ENCODE measurements at regions not wholly inside any gene's neighbourhood (a gene's known extent, or its start where the extent isn't known, plus 50 kb on each side); places are given as distances from the start of the nearest gene placed in this dataset.

- ChIA-PET CTCF (no interaction called here), RAD21 (ENCODE audit: unreplicated experiment) (no interaction called here), POLR2A (no interaction called here), SMC1A (ENCODE audit: uncharacterized antibody, unreplicated experiment) (interaction anchor here (1.2 kb wide), 1 partner anchor 40 kb away, joined by 7 read pairs; no protein-coding TSS in a partner anchor)
- WGBS (ENCODE audit: insufficient coverage, insufficient replicate concordance, low lambda C conversion rate, missing lambda C conversion rate), result 27% methylated on average over 3 of the region's 3 CpGs
- ATAC-seq, result no peak
- no peaks in the 10 kb centered on the region for H3K9me3 ChIP-seq (replicated peaks; ENCODE audit: control insufficient read depth, insufficient read depth, low read length)
- H4K20me1 ChIP-seq (ENCODE audit: control insufficient read depth, insufficient read depth), result no peaks in the 10 kb centered on the region
- intact Hi-C loops (cut with micrococcal nuclease; ENCODE audit: unreplicated experiment), result no loop called here
- BruUV-seq (replicated peaks), result no TSS peak
- FAIRE-seq, result no peak
- H3K4me1 ChIP-seq (ENCODE audit: control insufficient read depth, insufficient read depth, low read length), result no peaks in the 10 kb centered on the region
- H3K27ac ChIP-seq (ENCODE audit: control insufficient read depth, insufficient read depth), result no peak overlapping the region
- no peak overlapping the region for H3K4me2 ChIP-seq (ENCODE audit: control insufficient read depth, insufficient read depth)
- no peak overlapping the region for H2AFZ ChIP-seq (ENCODE audit: control insufficient read depth, low read depth, low read length)
- H3K79me2 ChIP-seq (ENCODE audit: control insufficient read depth, insufficient read depth, low read length), result no peaks in the 10 kb centered on the region
- no peaks in the 10 kb centered on the region for H3K27me3 ChIP-seq (replicated peaks in 1 of 2; ENCODE audit: control insufficient read depth in 2 of 2, insufficient read depth in 2 of 2, low read length in 1 of 2)
- no peaks in the 10 kb centered on the region for H3K36me3 ChIP-seq (ENCODE audit: control insufficient read depth in 2 of 2, insufficient read depth in 2 of 2, low read length in 1 of 2)
- H3K4me3 ChIP-seq, result no peak overlapping the region
- H3K9ac ChIP-seq (ENCODE audit: control insufficient read depth, insufficient read depth, low read length), result no peak overlapping the region
- TF ChIP-seq CTCF (IDR thresholded peaks at IDR 0.05 in 2 of 3, conservative IDR thresholded peaks at IDR 0.05 in 1 of 3; ENCODE audit: control insufficient read depth in 2 of 3, extremely low read depth in 1 of 3, insufficient read depth in 1 of 3, low read depth in 3 of 3, low read length in 3 of 3) (no peak), KDM1A (IDR thresholded peaks at IDR 0.05; ENCODE audit: borderline replicate concordance) (no peak), NR2C1 (IDR thresholded peaks at IDR 0.05) (no peak), MYC (IDR thresholded peaks at IDR 0.05; ENCODE audit: insufficient read depth, insufficient read length, insufficient replicate concordance, low read length, severe bottlenecking) (no peak), ZSCAN29 (IDR thresholded peaks at IDR 0.05) (no peak), WRNIP1 (IDR thresholded peaks at IDR 0.05; ENCODE audit: borderline replicate concordance, low read depth, low read length) (no peak), GATAD2B (conservative IDR thresholded peaks at IDR 0.05; ENCODE audit: low read depth) (no peak), IRF4 (IDR thresholded peaks at IDR 0.05; ENCODE audit: low read depth, low read length) (no peak), NKRF (conservative IDR thresholded peaks at IDR 0.05) (no peak), EZH2 (IDR thresholded peaks at IDR 0.05; ENCODE audit: borderline replicate concordance, control insufficient read depth, low read depth, low read length) (no peak), LARP7 (IDR thresholded peaks at IDR 0.05) (no peak), NR2C2 (IDR thresholded peaks at IDR 0.05; ENCODE audit: borderline replicate concordance, control insufficient read depth, insufficient read length, low read depth) (no peak), ZBTB40 (IDR thresholded peaks at IDR 0.05; ENCODE audit: borderline replicate concordance) (no peak), HDAC6 (IDR thresholded peaks at IDR 0.05; ENCODE audit: unreplicated experiment) (no peak), HDAC2 (IDR thresholded peaks at IDR 0.05) (no peak)
- DNase-seq (ENCODE audit: low read depth, low spot score), result no peak
- in situ Hi-C loops (cut with MboI), result no loop called here
Observed at GRCh38 chr2:5076599-5076998, 615.6 kb upstream of the SOX11 start.

Measured in GM12878 (cell line).